ENCODE measurements at regions not wholly inside any gene's neighbourhood (a gene's known extent, or its start where the extent isn't known, plus 50 kb on each side); places are given as distances from the start of the nearest gene placed in this dataset.
"Not testable (repeated sequence)": the region's sequence is repeated elsewhere in the genome, so short reads cannot be mapped to it uniquely, and the experiment has no call there.

DNA sequence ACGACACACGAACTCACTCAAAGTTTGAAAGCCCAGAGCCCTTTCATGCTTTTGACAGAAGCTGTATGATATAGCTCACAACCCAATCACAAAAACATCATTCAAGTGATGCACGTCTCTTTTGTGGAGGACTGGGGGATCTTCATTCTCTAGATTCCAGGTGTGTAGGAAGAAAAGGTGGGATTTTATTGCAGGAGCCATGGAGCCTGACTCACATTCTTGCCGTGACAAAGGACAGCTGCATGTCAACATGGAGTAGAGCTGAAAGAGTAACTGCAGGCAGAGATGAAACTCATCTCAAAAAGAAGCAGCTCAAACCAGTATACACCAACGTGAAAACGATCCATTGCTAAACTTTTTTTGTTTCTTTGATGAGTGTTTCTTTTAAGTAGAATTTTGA, 50.9 kb upstream of the PDE1A start:
- no peak for DNase-seq (ENCODE audit: low read depth, low spot score)

DNA sequence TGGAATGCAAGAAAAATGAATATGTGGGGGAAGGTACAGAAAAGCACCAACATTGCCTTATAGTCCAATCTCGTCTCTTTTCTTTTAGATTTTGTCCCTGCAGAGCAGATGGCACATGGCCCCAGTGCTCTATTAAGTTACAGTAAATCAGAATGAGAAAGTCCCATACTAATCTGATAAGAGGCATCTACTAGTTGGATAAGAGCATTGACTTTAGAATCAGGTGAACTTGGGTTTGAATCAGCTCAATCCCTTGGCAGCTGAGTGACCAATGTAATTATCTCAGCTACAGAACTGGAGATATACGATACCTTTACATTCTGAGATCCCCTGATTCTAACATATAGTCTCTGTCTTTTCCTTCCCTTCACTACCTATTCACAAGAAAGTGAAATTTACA, 54.8 kb upstream of the PDE1A start:
- DNase-seq (ENCODE audit: low read depth, low spot score) = no peak

DNA sequence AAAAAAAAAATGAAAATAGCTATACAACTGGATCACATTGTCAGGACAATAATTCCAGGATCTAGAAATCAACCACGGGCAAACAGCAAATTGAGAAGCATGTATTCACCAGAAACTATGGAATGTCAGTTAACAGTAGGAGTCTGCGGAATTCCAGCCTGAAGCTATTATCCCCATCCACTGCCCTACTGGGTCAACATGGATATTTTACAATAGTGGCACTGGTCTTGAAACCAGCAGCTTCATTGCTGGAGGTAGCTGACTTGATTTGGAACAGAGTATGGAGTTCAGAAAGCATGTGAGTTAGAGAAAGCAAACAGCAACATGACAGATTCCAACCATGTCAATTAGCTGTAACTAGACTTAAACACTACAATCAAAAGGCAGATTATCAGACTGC, 55.7 kb upstream of the PDE1A start:
- no peak for DNase-seq (ENCODE audit: low read depth, low spot score)

DNA sequence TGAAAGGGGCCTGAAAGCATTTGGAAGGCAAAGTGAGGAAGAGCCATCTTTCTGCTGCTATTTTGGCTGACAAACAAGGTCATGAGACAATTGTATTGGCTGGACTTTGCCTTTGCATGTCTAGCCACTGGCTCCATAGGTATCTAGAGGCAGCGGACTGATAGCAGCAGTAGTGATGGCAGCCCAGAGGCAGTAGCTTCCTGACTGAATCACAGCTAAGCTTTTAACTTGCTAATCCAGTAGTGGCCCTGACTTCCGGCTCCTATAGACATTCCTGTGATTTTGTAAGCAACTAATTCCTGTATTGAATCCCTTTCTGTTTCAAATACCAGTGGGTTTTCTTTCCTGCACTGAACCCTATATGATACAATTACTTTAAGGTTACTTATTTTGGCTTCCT, 69.8 kb upstream of the PDE1A start:
- DNase-seq (ENCODE audit: low read depth, low spot score) = no peak

DNA sequence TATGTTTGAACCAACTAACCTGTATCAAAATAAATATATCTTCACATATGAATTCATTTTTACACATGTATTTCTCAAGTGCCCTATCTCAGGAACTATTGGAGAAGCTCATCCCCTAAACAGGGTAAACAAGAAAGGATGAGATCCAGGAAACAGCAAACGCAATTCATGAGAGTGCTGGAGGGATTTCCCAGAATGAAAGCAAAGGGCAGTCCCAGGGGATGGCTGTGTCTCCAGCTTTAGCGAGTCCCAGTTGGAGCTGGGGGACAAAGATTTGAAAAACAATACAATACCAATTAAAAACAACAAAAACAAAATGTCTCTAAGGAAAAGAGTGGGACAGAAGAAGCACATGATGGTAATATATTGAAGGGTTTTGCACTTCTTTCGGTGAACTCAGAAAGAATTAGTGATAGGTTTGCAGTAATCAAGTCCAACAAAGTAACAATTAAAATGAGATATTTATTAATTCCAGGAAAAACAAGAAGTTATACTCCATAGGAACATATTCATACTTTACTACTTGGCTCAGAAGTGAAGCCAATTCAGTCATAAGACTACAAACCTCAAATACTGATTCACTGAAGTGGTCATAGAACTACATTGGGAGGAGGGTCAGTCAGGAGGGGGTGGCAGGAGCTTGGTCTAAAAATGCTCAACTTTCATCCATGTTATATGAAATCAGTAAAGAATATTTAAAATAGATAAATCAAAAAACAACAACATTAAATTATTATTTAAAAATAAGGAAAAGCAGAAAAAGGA, 73.1 kb upstream of the PDE1A start:
- peak; percentile 4 for DNase-seq (ENCODE audit: low read depth, low spot score)

DNA sequence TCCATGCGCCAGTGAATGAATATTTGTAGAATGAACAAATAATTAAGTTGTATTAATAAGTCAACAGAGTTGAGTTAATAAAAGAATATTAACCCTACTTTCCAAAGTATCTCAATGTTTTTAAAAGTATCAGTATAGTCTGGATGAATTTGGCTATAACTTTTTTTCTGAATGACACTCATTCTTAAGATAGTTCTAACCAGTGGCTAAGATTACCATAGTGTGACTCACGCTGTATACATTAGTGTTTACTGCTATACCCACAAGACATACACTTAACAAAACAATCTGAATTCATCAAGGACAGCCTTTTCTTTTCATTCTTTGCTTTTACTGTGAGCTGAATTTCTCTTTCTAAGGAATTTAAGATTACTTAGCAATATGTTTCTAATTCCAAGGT, 77.0 kb upstream of the PDE1A start:
- DNase-seq (ENCODE audit: low read depth, low spot score) = peak; percentile 7

DNA sequence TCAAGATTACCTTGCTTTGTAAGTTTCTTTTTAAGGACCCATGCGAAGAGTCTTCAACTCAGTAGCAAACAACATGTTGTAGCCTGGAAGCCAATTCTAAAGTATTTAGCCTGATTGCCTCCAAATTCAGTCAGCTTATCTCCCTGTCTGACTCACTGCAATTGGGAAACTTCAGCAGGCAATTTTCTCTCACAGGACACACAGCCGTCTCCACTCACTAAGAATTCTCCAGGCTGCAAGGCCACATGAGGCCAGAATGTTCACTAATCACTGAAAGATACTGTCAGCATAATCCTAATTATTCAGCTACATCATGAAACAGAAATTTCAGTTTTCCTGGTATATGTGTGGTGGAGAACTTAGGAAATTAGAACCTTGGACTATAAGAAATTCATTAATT, 78.1 kb upstream of the PDE1A start:
- DNase-seq (ENCODE audit: low read depth, low spot score) = peak; percentile 73

DNA sequence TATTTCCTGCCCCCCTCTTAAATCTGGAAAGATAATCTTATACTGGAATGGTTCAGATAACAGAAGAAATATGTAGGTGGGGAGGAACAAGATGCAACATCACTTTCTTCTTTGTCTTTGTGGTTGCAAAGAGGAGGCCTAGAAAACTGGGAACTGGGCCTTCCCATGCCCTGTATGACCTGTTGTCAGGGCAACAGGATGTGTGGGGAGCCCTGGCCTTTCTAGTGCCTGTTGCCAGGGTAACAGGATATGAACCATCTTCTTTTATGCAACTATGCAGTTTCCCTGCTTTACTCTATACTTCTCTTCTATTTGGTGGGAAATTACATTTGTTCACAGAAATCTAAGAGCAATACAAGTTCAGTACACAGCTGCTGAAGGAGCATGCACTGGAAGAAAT, 79.8 kb upstream of the PDE1A start:
- peak; percentile 14 for DNase-seq (ENCODE audit: low read depth, low spot score)

DNA sequence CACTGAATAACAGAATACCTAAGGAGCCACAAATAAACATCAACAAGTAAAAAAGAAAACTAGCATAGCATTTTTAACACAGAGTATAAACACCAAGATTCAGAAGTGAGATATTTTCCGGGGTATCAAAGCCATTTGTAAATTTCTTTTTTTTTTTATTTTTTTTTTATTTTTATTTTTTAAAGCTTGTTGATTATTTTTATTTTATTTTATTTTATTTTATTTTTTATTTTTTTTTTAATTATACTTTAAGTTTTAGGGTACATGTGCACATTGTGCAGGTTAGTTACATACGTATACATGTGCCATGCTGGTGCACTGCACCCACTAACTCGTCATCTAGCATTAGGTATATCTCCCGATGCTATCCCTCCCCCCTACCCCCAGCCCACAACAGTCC, 81.7 kb upstream of the PDE1A start:
- not testable (repeated sequence) for DNase-seq (ENCODE audit: low read depth, low spot score)

DNA sequence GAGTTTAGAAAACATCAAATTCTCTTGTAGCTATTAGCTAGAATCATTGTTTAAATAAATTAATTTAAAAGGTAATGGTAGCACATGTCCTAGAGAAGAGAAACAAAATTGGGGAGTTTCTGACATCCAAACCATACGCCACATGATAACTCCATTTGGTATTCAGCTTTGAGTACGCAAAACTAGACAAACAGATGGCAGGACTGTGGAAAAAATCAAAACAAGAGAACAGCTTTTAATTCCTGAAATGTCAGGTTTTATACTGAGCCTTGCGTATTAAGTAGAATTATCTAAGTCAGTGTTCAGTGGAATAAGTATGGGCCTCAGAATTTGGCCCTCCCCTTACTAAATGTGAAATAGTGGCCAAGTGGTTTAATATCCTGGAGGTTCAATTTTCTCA, 82.4 kb upstream of the PDE1A start:
- no peak for DNase-seq (ENCODE audit: low read depth, low spot score)

DNA sequence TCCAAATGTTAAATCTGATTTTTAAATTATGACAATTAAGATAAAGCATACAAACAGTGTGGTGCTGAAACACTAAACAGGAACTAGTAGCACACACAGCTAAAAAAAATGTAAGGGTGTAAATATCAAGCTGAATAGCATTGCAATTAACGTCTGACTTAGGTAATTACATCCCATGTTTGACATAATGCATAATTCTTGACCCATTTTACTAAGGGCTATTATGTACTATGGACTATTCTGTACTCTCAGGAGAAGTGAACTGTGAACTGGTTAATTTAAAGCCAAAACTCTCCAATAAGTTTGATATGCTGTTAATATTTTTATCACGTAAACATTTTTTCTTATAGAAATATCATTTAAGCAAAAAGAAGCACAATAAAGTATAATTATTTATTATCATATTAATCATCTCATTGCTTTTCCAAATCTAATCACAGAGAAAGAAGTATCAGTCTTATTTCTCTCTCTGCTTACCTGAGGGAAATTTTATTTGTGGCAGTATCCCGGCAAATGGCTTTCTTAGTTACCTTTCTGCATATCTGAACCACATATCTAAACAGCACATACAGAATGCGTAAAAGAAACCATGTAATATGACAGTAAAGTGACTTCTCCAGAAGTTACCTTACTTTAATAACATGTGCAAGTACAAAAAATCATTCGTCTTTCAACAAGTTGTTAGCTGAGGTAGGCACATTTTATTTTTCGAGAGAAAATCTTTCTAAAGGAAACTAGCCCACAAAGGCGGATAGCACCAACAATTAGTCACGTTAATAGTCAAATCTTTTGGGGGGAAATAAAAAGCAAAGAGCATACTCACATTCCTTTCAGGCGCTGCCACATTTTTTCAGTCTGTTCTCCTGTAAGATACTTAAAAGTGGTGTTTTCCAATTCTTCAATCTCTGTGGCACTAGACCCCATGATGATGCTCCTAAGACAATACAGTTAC, 94.9 kb upstream of the PDE1A start:
- DNase-seq (ENCODE audit: low read depth, low spot score) = no peak

DNA sequence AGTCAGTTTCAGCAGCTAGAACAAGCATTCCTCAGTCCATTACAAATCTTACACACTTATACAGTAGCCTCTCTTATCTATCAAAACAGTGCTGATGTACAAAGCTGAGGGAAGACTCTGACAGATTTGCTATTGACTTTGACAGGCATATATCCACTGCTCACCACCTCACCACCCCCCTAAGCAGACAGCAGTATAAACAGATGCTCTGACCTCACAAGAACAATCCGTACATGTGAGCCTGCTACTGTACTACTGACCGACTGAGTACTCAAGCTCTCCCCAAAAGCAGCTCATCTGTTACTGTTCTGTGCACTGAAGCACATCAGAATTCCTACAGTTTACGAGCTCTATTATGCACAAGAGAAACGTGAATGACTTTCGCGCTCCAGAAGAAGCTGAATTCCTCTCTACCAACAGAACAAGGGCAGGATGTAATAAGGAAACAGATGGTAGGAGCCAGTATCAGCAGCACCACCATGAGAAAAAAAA, 95.6 kb upstream of the PDE1A start:
- peak; percentile 40 for DNase-seq (ENCODE audit: low read depth, low spot score)

DNA sequence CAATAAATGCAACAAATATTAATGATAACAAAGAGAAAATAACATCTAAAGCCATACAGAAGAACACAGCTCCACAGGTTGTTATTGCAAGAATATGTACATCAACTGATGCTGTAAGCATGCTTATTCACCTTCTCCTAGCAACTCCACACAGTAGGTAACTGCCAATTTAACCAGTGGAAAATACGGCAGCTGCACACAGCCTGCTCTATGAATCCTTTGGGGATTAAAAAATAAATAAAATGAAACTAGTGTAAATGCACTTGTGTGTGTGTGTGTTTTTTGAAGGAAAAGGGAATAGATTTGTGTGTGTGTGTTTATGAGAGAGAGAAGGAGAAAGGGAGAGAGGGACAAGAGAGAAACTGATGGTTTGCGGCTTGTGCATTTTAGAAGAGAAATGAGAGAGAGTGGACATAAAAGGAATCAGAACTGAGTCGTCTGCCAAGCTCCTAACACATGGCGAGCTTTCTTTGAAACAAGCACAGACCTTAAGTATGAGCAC, 96.2 kb upstream of the PDE1A start:
- DNase-seq (ENCODE audit: low read depth, low spot score) = peak; percentile 13

DNA sequence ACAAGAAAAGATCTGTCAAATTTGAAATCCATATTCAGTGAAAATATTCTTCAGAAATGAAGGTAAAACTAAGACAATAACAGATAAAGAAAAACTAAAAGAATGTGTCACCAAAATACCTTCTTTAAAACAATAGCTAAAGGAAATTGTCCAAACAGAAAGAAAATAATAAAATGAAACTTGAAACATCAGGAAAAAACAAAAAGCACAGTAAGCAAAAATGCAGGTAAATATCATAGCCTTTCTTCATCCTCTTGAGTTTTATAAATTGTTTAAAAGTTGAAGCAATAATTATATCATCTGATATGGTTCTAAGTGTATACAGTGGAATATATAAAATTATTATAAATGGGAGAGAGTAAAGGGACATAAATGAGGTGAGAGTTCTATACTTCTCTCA, 103.8 kb upstream of the PDE1A start:
- DNase-seq (ENCODE audit: low read depth, low spot score) = no peak

DNA sequence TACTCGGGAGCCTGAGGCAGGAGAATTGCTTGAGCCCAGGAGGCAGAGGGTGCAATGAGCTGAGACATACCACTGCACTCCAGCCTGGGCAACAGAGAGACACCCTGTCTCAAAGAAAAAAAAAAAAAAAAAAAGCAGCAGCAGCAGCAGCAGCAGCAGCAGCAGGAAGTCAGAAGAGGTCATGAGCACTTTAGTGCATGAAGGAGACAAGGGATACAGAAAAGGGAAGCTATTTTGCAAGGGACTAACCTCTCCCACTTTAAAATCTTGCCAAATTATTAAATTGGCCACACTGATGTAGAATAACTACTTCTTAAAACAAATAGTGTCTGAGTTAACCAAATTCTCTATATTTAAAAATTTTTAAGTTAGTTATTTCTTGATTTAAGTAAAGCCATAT, 113.4 kb upstream of the PDE1A start:
- no peak for DNase-seq (ENCODE audit: low read depth, low spot score)

DNA sequence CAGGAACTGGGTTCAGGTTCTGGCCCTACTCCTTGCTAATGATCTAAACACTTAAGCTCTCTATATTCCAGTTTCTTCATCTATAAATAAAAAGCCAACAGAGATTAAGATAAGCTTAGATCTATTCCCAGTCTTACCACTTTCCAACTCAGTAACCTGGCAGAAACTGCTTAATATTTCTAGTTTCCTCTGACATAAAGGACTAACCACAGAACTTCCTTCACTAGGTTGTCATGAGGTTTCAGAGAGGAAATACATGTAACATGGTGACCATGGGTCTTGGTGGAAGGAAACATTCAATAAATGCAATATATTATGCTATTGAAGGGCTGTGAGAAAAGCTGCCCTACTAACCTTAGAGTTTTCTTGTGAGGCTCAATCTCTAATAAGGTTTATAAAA, 114.4 kb upstream of the PDE1A start:
- DNase-seq (ENCODE audit: low read depth, low spot score) = no peak

DNA sequence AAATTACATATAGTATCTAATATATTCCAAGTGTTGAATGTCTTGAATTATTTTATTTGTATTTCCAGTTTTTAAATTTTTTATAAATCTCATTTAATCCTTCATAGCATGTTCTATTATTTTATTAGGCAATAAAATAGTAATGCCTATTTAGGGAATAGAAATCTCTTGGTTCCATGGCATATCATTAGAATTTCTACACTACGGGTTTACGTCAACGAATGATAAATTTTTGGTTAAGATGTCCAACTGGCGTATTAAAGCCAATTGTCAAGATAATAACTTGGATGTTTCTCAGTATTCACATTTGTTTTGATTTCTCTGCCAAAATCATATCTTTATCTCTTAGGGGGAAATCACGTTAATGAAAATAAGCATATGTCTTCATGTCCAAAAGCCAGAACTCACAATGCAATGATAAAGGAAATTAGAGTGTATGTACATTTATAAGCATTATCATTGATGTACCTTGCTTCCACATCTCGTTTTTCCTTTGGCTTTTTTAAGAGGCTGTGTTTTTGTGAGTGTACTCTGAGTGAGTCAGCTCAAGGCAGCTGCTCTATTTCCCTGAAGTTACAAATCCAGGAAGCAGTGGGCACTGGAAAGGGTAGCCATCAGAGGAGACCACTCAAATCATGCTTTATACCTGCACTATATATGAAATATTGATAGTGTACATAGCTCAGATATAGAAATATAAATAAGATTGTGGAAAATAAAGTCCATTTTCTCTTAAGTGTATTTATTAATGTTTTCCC, 115.8 kb upstream of the PDE1A start:
- no peak for DNase-seq (ENCODE audit: low read depth, low spot score)

DNA sequence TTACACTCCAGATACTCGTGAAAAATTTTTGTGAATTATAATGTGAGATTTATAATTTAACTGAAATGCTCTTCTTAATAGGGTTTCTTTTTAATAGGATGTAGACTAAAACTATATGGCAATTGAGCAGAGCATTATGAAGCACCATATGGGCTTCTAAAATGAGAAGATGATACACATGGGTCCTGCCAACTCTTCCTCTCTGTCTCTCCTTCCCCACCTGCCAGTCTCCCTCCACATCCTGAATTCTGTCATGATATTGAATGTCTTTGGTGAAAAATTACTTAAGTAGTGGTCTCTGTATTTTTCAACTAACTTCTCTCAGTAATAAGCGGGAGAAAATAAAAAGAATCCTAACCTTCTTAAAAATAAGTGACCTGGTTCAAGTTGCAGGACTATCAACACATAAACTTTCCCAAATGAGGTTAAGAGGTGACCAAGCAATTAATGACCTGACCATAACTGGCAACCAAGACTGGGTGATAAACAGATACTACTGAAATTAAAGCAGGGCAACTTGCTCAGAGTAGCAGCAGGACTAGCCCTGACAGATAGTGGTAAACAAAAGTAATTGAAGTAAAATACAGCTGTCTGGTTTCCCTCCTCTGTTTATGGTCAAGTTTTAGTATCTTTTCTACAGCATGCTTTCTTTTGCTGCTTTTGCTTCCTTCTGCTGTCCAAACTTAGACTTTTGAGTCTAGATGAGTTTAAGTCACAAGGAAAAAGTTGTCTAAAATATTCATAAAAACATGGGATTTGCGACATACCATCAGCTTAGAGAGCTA, 117.1 kb upstream of the PDE1A start:
- no peak for DNase-seq (ENCODE audit: low read depth, low spot score)

DNA sequence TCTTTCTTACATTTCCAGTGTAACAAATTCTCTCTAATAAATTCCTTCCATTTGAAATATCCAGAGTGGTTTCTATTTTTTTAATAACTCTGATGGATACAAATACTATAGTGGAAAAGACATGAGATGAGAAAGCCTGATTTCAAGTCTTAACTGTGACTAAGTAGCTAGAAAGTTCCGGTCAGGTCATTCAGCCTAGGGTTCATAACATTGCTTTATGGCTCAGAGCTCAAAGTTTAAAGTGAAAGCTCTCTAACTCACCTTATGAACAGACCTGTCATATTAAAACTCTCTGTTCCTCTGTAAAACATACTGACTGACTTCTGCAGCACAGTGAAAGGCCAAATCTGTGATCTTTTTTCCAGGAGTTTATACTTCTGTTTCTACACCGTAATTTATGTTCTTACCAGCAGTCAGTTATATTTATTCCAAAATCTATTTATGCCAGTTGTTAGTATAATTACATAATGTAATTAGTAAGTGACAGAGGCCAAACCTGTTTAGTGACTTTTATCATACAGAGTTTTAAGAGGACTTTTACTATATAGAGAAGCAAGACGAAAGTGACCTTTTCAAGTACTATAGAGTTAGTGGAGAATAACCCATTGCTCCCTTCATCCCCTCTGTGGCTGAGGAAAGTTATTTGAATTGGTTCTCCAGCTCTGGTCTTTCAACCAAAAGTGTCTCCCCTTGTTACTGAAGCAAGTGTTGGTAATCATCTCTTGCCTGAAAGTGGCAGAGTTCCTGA, 118.8 kb upstream of the PDE1A start:
- no peak for DNase-seq (ENCODE audit: low read depth, low spot score)
